GM18867 (cell line): ENCODE measurements at regions not wholly inside any gene's neighbourhood (a gene's known extent, or its start where the extent isn't known, plus 50 kb on each side); places are given as distances from the start of the nearest gene placed in this dataset.

Source experiments
- ATAC-seq: cut with Tn5 transposase; IDR thresholded peaks from one replicate; pipeline ENCODE4 v1.9.1; 2021; ENCODE audit warnings: mild to moderate bottlenecking, moderate library complexity; ENCODE audit not compliant: unreplicated experiment

GRCh38 chr15:62756995-62757360, 285.6 kb upstream of the TPM1 start:
- ATAC-seq, result no peak

- no peak for ATAC-seq
Observed at GRCh38 chr15:62757535-62757934, 285.0 kb upstream of the TPM1 start.

GRCh38 chr15:62758126-62758951, 284.2 kb upstream of the TPM1 start:
- ATAC-seq, result no peak

GRCh38 chr15:62758952-62759349, 283.6 kb upstream of the TPM1 start:
- ATAC-seq, result no peak

- ATAC-seq, result no peak
Observed at GRCh38 chr15:62760538-62760937, 282.0 kb upstream of the TPM1 start.

GRCh38 chr15:62765916-62766315, 276.6 kb upstream of the TPM1 start:
- no peak for ATAC-seq

- no peak for ATAC-seq
Observed at GRCh38 chr15:62766599-62766998, 275.9 kb upstream of the TPM1 start.

- ATAC-seq, result no peak
Observed at GRCh38 chr15:62769604-62770003, 272.9 kb upstream of the TPM1 start.

- ATAC-seq, result no peak
Observed at GRCh38 chr15:62770111-62770660, 272.4 kb upstream of the TPM1 start.

GRCh38 chr15:62770752-62771151, 271.8 kb upstream of the TPM1 start:
- ATAC-seq, result no peak

GRCh38 chr15:62771234-62771633, 271.3 kb upstream of the TPM1 start:
- ATAC-seq, result no peak

- no peak for ATAC-seq
Observed at GRCh38 chr15:62773369-62774165, 269.0 kb upstream of the TPM1 start.

GRCh38 chr15:62775932-62776331, 266.6 kb upstream of the TPM1 start:
- no peak for ATAC-seq

GRCh38 chr15:62777671-62778070, 264.9 kb upstream of the TPM1 start:
- ATAC-seq, result no peak

GRCh38 chr15:62779036-62779770, 263.3 kb upstream of the TPM1 start:
- no peak for ATAC-seq

- no peak for ATAC-seq
Observed at GRCh38 chr15:62779899-62780298, 262.6 kb upstream of the TPM1 start.

- ATAC-seq, result no peak
Observed at GRCh38 chr15:62781081-62781497, 261.5 kb upstream of the TPM1 start.

- no peak for ATAC-seq
Observed at GRCh38 chr15:62782071-62782841, 260.3 kb upstream of the TPM1 start.

GRCh38 chr15:62782896-62783295, 259.7 kb upstream of the TPM1 start:
- no peak for ATAC-seq

GRCh38 chr15:62783303-62783957, 259.1 kb upstream of the TPM1 start:
- ATAC-seq, result no peak
